Fibroblast of lung (primary cell): ENCODE measurements at regions not wholly inside any gene's neighbourhood (a gene's known extent, or its start where the extent isn't known, plus 50 kb on each side); places are given as distances from the start of the nearest gene placed in this dataset.
A peak's percentile ranks its signal among the peaks of the same experiment; 100 is the strongest.

Experiments used
- DNase-seq, 2 donors: peaks; one replicate each; pipeline versions ENCODE4 v3.0.0 to v3.0.0-alpha.2; 2010; ENCODE audit warnings: low read depth in 2 of 2
- H2AFZ ChIP-seq: 2 replicates; pipeline ENCODE4 v1.5.1; 2012; ENCODE audit warnings: low read length, control low read depth, inconsistent platforms
- H3K27ac ChIP-seq: 2 replicates; pipeline ENCODE4 v1.5.1; 2011; ENCODE audit warnings: low read length, control low read depth; ENCODE audit not compliant: insufficient read depth
- H3K27me3 ChIP-seq: 2 replicates; pipeline ENCODE4 v1.5.1; 2011; ENCODE audit warnings: mild to moderate bottlenecking, low read length; ENCODE audit not compliant: control insufficient read depth, insufficient read depth
- H3K36me3 ChIP-seq: 2 replicates; pipeline ENCODE4 v1.5.1; 2011; ENCODE audit warnings: low read length; ENCODE audit not compliant: control insufficient read depth, insufficient read depth
- H3K4me1 ChIP-seq: 2 replicates; pipeline ENCODE4 v1.5.1; 2011; ENCODE audit warnings: low read length; ENCODE audit not compliant: control insufficient read depth, insufficient read depth; ENCODE audit errors: extremely low read depth
- H3K4me2 ChIP-seq: 2 replicates; pipeline ENCODE4 v1.5.1; 2011; ENCODE audit warnings: low read length, control low read depth; ENCODE audit not compliant: insufficient read depth; ENCODE audit errors: extremely low read depth
- H3K4me3 ChIP-seq, 4 experiments: fragments of 200-600 bp in 1 of 4; sonication (generic) in 1 of 4; replicated peaks in 1 of 4; 2 replicates each; pipeline ENCODE4 v1.5.1; 2011 to 2016; ENCODE audit warnings: low read length in 4 of 4, low read depth in 3 of 4, mild to moderate bottlenecking in 3 of 4, control low read depth in 2 of 4, inconsistent platforms in 1 of 4, mixed read lengths in 1 of 4; ENCODE audit not compliant: insufficient read depth in 1 of 4; ENCODE audit errors: control extremely low read depth in 1 of 4
- H3K79me2 ChIP-seq: 2 replicates; pipeline ENCODE4 v1.5.1; 2012; ENCODE audit warnings: mild to moderate bottlenecking, low read length, inconsistent platforms; ENCODE audit not compliant: control insufficient read depth, insufficient read depth
- H3K9ac ChIP-seq: 2 replicates; pipeline ENCODE4 v1.5.1; 2011; ENCODE audit warnings: mild to moderate bottlenecking, low read length, control low read depth; ENCODE audit not compliant: insufficient read depth
- H3K9me3 ChIP-seq: 2 replicates; pipeline ENCODE4 v1.5.1; 2012; ENCODE audit warnings: low read depth, low read length; ENCODE audit not compliant: control insufficient read depth, insufficient read depth
- H4K20me1 ChIP-seq: 2 replicates; pipeline ENCODE4 v1.5.1; 2011; ENCODE audit warnings: low read length; ENCODE audit not compliant: control insufficient read depth, insufficient read depth; ENCODE audit errors: extremely low read depth
- EZH2 ChIP-seq: IDR thresholded peaks from 2 replicates; pipeline ENCODE4 v1.5.1; 2012; ENCODE audit warnings: low read length, control low read depth, mild to moderate bottlenecking; ENCODE audit errors: missing control alignments
- TF ChIP-seq, protein P1 (sequence below), 2 donors: IDR thresholded peaks in 1 of 2; conservative IDR thresholded peaks in 1 of 2; 1 replicate in 1 of 2; 2 replicates in 1 of 2; pipeline ENCODE4 v1.5.1; 2011 to 2012; ENCODE audit warnings: low read length in 2 of 2, control low read depth in 1 of 2, inconsistent platforms in 1 of 2, low read depth in 1 of 2, mild to moderate bottlenecking in 1 of 2

DNA sequence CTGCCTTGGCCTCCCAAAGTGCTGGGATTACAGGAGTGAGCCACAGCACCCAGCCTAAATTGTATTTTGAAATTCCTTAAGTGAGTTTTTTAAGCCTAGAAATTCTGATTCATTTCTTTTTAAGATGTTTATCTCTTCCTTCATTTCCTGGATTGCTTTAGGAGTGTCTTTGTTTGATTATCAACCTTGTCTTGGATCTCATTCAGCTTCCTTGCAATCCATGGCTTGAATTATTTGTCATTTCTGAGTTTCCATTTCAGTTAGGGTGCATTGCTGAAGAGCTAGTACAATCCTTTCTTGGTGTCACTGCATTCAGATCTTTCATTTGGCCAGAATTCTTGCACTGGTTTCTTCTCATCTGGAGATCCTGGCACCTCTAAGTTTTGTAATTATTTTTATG is 606.4 kb upstream of the ZNF804A start:
- Histone ChIP-seq H3K4me2 (no peak overlapping the region), H3K79me2 (no peaks in the 10 kb centered on the region), H3K27me3 (no peaks in the 10 kb centered on the region), H3K4me3 (no peak overlapping the region), H3K9me3 (no peaks in the 10 kb centered on the region), H3K4me1 (no peaks in the 10 kb centered on the region), H3K27ac (no peak overlapping the region), H3K36me3 (no peaks in the 10 kb centered on the region), H4K20me1 (no peaks in the 10 kb centered on the region), H3K9ac (no peak overlapping the region), H2AFZ (no peak overlapping the region)
- TF ChIP-seq EZH2: no peak
- TF ChIP-seq, protein P1, sequence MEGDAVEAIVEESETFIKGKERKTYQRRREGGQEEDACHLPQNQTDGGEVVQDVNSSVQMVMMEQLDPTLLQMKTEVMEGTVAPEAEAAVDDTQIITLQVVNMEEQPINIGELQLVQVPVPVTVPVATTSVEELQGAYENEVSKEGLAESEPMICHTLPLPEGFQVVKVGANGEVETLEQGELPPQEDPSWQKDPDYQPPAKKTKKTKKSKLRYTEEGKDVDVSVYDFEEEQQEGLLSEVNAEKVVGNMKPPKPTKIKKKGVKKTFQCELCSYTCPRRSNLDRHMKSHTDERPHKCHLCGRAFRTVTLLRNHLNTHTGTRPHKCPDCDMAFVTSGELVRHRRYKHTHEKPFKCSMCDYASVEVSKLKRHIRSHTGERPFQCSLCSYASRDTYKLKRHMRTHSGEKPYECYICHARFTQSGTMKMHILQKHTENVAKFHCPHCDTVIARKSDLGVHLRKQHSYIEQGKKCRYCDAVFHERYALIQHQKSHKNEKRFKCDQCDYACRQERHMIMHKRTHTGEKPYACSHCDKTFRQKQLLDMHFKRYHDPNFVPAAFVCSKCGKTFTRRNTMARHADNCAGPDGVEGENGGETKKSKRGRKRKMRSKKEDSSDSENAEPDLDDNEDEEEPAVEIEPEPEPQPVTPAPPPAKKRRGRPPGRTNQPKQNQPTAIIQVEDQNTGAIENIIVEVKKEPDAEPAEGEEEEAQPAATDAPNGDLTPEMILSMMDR (conservative IDR thresholded peaks at IDR 0.05 in 1 of 2, IDR thresholded peaks at IDR 0.05 in 1 of 2; ENCODE audit: low read depth in 1 of 2, low read length in 2 of 2): no peak
- DNase-seq: no peak

DNA sequence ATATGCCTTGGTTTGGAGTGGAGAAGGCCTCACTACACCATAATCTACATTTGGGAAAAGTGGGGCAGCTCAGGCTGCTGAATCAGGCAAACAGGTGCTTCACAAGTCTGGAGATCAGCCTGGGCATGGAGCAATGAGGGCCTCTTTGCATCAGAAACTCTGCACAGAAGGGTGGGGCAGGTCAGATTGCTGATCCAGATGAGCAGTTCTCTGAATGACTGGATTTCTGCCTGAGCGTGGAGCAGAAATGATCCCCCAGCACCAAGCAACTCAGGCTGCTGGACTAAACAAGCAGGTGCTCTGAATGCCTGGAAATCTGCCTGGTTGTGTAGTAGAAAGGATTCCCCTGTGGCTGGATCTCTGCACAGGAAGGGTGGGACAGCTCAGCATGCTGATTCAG is 605.3 kb upstream of the ZNF804A start:
- H2AFZ ChIP-seq: no peak overlapping the region
- H3K79me2 ChIP-seq: no peaks in the 10 kb centered on the region
- H3K4me2 ChIP-seq: no peak overlapping the region
- no peak for TF ChIP-seq EZH2
- TF ChIP-seq, protein P1 (conservative IDR thresholded peaks at IDR 0.05 in 1 of 2, IDR thresholded peaks at IDR 0.05 in 1 of 2; ENCODE audit: low read depth in 1 of 2, low read length in 2 of 2): no peak
- H3K9me3 ChIP-seq: no peaks in the 10 kb centered on the region
- no peak for DNase-seq
- H3K4me1 ChIP-seq: no peaks in the 10 kb centered on the region
- no peaks in the 10 kb centered on the region for H3K36me3 ChIP-seq
- H3K27me3 ChIP-seq: no peaks in the 10 kb centered on the region
- no peak overlapping the region for H3K9ac ChIP-seq
- H4K20me1 ChIP-seq: no peaks in the 10 kb centered on the region
- H3K4me3 ChIP-seq: no peak overlapping the region
- no peak overlapping the region for H3K27ac ChIP-seq

DNA sequence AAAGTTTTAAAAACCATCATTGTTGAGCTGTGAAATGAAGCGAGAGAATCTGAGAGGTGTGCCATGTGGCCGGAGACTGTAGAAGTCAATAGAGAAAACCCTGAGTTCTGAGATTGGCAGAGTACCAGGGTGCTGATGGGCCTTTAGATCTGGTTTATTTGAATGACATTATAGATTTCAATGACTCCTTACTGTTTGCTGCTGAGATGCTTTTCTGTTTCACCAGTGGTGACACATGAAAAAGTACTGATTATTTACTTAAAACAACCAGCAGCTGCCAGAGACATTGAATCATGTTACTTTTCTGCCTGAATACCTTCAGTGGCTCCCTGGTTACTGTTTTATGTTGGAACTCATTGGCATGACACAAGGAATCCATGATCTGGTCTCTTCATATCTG is 602.7 kb upstream of the ZNF804A start:
- Histone ChIP-seq H3K4me2 (no peak overlapping the region), H3K27ac (no peak overlapping the region), H3K79me2 (no peaks in the 10 kb centered on the region), H2AFZ (no peak overlapping the region), H4K20me1 (no peaks in the 10 kb centered on the region), H3K4me1 (no peaks in the 10 kb centered on the region), H3K27me3 (no peaks in the 10 kb centered on the region), H3K36me3 (no peaks in the 10 kb centered on the region), H3K4me3 (no peak overlapping the region), H3K9me3 (no peaks in the 10 kb centered on the region), H3K9ac (no peak overlapping the region)
- DNase-seq: peak in 1 of 2 donors; percentile 85
- no peak for TF ChIP-seq EZH2
- TF ChIP-seq, protein P1 (conservative IDR thresholded peaks at IDR 0.05 in 1 of 2, IDR thresholded peaks at IDR 0.05 in 1 of 2; ENCODE audit: low read depth in 1 of 2, low read length in 2 of 2): no peak
